ENCODE measurements at regions not wholly inside any gene's neighbourhood (a gene's known extent, or its start where the extent isn't known, plus 50 kb on each side); places are given as distances from the start of the nearest gene placed in this dataset.

DNA sequence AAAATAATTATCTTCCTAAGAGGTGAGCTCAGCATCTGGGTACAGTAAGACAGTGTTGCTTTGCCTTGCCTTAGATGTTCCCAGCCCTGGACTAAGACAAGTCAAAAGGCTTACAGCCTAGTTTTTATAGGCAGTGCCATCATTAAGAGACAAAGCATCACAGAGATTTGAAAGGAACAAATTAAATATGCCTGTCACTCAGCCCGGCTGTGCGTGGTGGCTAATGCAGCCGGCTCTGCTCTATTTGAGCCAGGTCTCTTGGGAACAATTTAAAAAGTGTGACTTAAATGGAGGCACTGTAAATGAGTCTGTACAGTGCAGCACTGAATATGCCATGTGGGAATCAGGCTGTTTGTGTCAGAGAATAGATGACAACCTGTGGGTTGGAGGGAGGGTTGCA is 1687.4 kb upstream of the FLRT2 start:
- TF ChIP-seq EZH2phosphoT487 (IDR thresholded peaks at IDR 0.05; ENCODE audit: borderline replicate concordance, low read depth, low read length) = no peak
- TF ChIP-seq, protein P1, sequence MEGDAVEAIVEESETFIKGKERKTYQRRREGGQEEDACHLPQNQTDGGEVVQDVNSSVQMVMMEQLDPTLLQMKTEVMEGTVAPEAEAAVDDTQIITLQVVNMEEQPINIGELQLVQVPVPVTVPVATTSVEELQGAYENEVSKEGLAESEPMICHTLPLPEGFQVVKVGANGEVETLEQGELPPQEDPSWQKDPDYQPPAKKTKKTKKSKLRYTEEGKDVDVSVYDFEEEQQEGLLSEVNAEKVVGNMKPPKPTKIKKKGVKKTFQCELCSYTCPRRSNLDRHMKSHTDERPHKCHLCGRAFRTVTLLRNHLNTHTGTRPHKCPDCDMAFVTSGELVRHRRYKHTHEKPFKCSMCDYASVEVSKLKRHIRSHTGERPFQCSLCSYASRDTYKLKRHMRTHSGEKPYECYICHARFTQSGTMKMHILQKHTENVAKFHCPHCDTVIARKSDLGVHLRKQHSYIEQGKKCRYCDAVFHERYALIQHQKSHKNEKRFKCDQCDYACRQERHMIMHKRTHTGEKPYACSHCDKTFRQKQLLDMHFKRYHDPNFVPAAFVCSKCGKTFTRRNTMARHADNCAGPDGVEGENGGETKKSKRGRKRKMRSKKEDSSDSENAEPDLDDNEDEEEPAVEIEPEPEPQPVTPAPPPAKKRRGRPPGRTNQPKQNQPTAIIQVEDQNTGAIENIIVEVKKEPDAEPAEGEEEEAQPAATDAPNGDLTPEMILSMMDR (conservative IDR thresholded peaks at IDR 0.05; ENCODE audit: low read length) = no peak

Measured in OCI-LY7 (cell line).